ENCODE measurements at regions not wholly inside any gene's neighbourhood (a gene's known extent, or its start where the extent isn't known, plus 50 kb on each side); places are given as distances from the start of the nearest gene placed in this dataset.
A peak's percentile ranks its signal among the peaks of the same experiment; 100 is the strongest.
"Not testable (repeated sequence)": the region's sequence is repeated elsewhere in the genome, so short reads cannot be mapped to it uniquely, and the experiment has no call there.

DNA sequence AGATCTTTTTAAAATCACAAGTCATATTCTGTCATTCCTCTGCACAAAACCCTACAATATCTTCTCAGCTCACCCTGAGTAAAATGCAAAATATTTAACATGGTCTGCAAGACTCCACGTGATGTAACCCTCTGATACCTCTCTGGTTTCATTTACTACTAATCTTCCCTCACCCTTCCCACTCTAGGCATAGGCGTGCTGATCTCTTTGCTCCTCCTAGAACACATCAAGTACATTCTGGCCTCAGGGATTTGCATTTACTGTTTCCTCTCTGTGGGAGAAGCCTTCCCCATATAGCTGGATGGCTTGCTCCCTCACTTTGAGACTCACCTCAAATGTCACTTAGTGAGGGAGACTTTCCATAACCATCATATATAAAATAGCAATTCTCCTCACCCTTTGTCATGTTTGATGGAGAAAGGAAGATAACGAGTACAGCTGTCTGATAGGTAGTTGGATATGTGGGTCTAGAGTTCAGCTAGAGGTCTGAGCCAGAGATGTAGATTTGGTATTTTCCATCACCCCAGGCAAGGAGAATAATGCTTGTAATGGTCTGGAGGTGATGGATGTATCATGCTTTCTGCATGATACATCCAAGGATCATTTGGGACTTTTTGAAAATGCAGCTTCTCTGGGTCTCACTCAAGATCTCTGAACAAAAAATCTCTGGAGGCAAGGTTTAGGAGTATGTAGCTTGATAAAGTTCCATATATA lies 123.9 kb upstream of the VAMP7 start:
- Histone ChIP-seq H3K4me1 (ENCODE audit: control insufficient read depth, insufficient read depth, low read length) (no peaks in the 10 kb centered on the region), H3K9me3 (ENCODE audit: control insufficient read depth in 2 of 2, low read length in 2 of 2) (no peaks in the 10 kb centered on the region), H3K27me3 (ENCODE audit: control insufficient read depth in 1 of 2, insufficient read depth in 2 of 2, low read length in 2 of 2) (no peaks in the 10 kb centered on the region), H3K9ac (ENCODE audit: low read length in 2 of 2) (no peak overlapping the region), H3K36me3 (ENCODE audit: control insufficient read depth in 2 of 2, insufficient read depth in 2 of 2, low read length in 2 of 2) (no peaks in the 10 kb centered on the region), H3K27ac (ENCODE audit: low read length) (no peak overlapping the region), H3K4me3 (ENCODE audit: low read length in 2 of 2) (no peak overlapping the region)

DNA sequence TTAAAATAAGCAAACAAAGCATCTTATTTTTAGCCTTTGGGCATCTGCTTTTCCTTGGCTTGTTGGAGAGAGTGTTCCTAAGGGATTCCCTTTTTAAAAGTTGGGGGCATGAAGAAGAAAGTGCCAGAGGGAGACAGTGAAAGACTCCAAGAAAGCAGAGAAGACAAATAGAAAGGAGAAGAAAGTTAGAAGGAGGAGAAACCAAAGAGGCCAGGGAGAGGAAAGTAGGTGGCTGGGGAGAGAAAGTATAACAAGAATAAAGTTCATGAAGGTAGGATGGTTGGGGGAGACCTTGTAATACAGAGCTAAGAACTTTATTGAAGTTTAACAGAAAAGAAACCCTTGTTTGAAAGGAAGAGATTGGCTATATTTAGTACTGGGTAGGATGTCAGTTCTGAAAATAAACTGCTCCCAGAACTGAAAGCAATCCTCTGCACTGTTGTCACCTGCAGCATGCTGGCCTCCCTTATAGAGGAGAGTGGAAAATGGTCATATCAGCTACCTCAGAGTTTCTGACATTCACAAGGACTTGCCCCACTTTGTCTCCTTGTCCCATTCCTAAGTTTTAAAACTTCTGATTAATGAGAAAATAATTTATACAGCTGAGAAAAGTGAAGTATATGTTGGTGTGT lies 125.3 kb upstream of the VAMP7 start:
- no peaks in the 10 kb centered on the region for H3K4me1 ChIP-seq (ENCODE audit: control insufficient read depth, insufficient read depth, low read length)
- no peaks in the 10 kb centered on the region for H3K36me3 ChIP-seq (ENCODE audit: control insufficient read depth in 2 of 2, insufficient read depth in 2 of 2, low read length in 2 of 2)
- H3K4me3 ChIP-seq (ENCODE audit: low read length in 2 of 2) = no peak overlapping the region
- H3K9me3 ChIP-seq (ENCODE audit: control insufficient read depth in 2 of 2, low read length in 2 of 2) = no peaks in the 10 kb centered on the region
- H3K27ac ChIP-seq (ENCODE audit: low read length) = no peak overlapping the region
- no peak overlapping the region for H3K9ac ChIP-seq (ENCODE audit: low read length in 2 of 2)
- no peaks in the 10 kb centered on the region for H3K27me3 ChIP-seq (ENCODE audit: control insufficient read depth in 1 of 2, insufficient read depth in 2 of 2, low read length in 2 of 2)

DNA sequence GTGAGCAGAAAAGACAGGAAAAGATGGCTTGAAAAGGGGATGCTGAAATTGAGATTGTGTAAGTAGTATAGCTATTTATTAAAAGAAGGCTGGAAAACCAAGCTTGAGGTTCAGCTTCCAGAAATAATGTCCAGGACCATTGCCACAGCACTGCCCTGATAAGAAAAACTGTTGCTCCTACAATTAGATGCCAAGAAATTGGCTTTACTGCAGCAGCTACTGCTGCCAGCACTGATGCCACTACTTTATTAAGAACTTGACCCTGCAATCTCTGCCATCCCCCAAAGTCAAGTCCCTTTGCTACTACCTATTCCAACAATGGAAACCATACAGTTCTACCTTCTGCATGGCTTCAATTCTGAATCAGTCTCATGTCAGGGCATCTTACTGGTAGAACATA lies 130.0 kb upstream of the VAMP7 start:
- Histone ChIP-seq H3K9me3 (ENCODE audit: control insufficient read depth in 2 of 2, low read length in 2 of 2) (no peaks in the 10 kb centered on the region), H3K36me3 (ENCODE audit: control insufficient read depth in 2 of 2, insufficient read depth in 2 of 2, low read length in 2 of 2) (no peaks in the 10 kb centered on the region), H3K4me1 (ENCODE audit: control insufficient read depth, insufficient read depth, low read length) (no peaks in the 10 kb centered on the region), H3K27me3 (ENCODE audit: control insufficient read depth in 1 of 2, insufficient read depth in 2 of 2, low read length in 2 of 2) (no peaks in the 10 kb centered on the region), H3K27ac (ENCODE audit: low read length) (no peak overlapping the region), H3K4me3 (ENCODE audit: low read length in 2 of 2) (no peak overlapping the region), H3K9ac (ENCODE audit: low read length in 2 of 2) (no peak overlapping the region)

DNA sequence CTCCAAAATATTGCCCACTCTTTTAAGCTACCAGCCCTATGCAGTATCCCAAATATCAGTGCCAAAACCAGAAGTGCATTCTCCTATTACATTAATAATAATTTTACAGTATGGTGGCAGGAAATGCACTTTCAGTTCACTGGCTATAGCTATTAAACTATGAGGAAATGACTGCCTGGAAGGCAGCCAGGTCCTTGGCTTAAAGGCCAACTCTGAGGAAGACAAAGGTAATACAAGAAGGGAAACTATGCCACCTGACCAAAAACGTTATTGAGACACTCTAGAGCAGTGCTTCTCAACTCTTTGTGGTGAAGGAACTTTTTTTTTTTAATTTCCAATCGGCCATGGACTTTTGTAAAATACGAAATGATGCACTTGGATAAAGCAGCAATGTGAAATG lies 133.6 kb upstream of the VAMP7 start:
- Histone ChIP-seq H3K9ac (ENCODE audit: low read length in 2 of 2) (no peak overlapping the region), H3K27me3 (ENCODE audit: control insufficient read depth in 1 of 2, insufficient read depth in 2 of 2, low read length in 2 of 2) (no peaks in the 10 kb centered on the region), H3K27ac (ENCODE audit: low read length) (no peak overlapping the region), H3K4me1 (ENCODE audit: control insufficient read depth, insufficient read depth, low read length) (no peaks in the 10 kb centered on the region), H3K4me3 (ENCODE audit: low read length in 2 of 2) (no peak overlapping the region), H3K9me3 (ENCODE audit: control insufficient read depth in 2 of 2, low read length in 2 of 2) (no peaks in the 10 kb centered on the region), H3K36me3 (ENCODE audit: control insufficient read depth in 2 of 2, insufficient read depth in 2 of 2, low read length in 2 of 2) (no peaks in the 10 kb centered on the region)

DNA sequence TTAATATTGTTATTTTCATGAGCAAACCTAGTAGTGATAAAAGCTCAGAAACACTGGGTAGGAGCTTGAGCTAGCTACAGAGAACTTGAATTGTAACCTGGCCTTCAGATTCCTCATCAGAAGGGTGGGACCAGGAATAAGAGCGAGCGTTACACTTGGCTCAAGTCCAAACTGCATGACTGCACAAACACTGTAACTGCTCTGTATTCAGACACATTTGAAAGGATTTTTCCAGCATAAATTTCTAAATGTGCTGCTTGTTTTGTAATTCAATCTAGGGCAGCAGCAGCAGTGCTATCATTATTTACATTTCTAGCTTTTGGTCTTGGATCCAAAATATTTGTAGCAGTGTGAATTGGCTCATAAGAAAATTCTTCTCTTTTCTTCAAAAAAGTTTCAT lies 133.0 kb upstream of the TMLHE start:
- Histone ChIP-seq H3K36me3 (ENCODE audit: control insufficient read depth in 2 of 2, insufficient read depth in 2 of 2, low read length in 2 of 2) (no peaks in the 10 kb centered on the region), H3K27ac (ENCODE audit: low read length) (no peak overlapping the region), H3K9me3 (ENCODE audit: control insufficient read depth in 2 of 2, low read length in 2 of 2) (no peaks in the 10 kb centered on the region), H3K4me1 (ENCODE audit: control insufficient read depth, insufficient read depth, low read length) (no peaks in the 10 kb centered on the region), H3K27me3 (ENCODE audit: control insufficient read depth in 1 of 2, insufficient read depth in 2 of 2, low read length in 2 of 2) (no peaks in the 10 kb centered on the region), H3K9ac (ENCODE audit: low read length in 2 of 2) (no peak overlapping the region), H3K4me3 (ENCODE audit: low read length in 2 of 2) (no peak overlapping the region)

DNA sequence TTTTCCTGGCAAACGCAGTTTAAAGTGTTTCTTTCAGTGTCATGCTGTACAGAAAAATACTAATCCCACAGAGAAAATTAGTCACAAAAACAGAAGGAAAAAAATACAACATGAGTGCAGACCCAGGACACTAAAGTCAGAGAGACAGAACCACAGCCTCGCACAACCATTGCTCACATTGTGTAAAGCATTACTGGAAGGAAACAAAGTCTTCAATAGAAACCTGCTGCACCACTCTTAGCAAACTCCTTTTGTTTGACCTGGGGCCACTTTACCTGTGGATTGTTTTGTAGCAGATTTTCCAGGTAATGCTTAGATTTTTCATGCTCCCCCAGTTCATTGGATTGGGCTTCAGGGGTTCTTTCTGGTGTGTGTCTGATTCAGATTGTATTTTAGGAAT lies 131.8 kb upstream of the TMLHE start:
- no peaks in the 10 kb centered on the region for H3K27me3 ChIP-seq (ENCODE audit: control insufficient read depth in 1 of 2, insufficient read depth in 2 of 2, low read length in 2 of 2)
- no peaks in the 10 kb centered on the region for H3K36me3 ChIP-seq (ENCODE audit: control insufficient read depth in 2 of 2, insufficient read depth in 2 of 2, low read length in 2 of 2)
- H3K9me3 ChIP-seq (ENCODE audit: control insufficient read depth in 2 of 2, low read length in 2 of 2) = no peaks in the 10 kb centered on the region
- peak overlapping the region in 1 of 2 donors; percentile 35 for H3K4me3 ChIP-seq (ENCODE audit: low read length in 2 of 2)
- H3K27ac ChIP-seq (ENCODE audit: low read length) = no peak overlapping the region
- H3K4me1 ChIP-seq (ENCODE audit: control insufficient read depth, insufficient read depth, low read length) = no peaks in the 10 kb centered on the region
- no peak overlapping the region for H3K9ac ChIP-seq (ENCODE audit: low read length in 2 of 2)

DNA sequence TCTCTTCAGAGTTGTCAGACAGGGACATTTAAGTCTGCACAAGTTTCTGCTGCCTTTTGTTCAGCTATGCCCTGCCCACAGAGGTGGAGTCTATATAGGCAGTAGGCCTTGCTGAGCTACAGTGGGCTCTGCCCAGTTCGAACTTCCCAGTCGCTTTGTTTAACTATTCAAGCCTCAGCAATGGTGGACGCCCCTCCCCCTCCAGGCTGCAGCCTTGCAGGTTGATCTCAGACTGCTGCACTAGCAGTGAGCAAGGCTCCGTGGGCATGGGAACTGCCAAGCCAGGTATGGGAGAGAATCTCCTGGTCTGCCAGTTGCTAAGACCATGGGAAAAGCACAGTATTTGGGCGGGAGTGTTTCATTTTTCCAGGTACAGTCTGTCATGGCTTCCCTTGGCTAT lies 115.6 kb upstream of the TMLHE start:
- not testable (repeated sequence) for H3K9ac ChIP-seq (ENCODE audit: low read length in 2 of 2); H3K27ac ChIP-seq (ENCODE audit: low read length); H3K4me3 ChIP-seq (ENCODE audit: low read length in 2 of 2); H3K27me3 ChIP-seq (ENCODE audit: control insufficient read depth in 1 of 2, insufficient read depth in 2 of 2, low read length in 2 of 2); H3K36me3 ChIP-seq (ENCODE audit: control insufficient read depth in 2 of 2, insufficient read depth in 2 of 2, low read length in 2 of 2); H3K4me1 ChIP-seq (ENCODE audit: control insufficient read depth, insufficient read depth, low read length); H3K9me3 ChIP-seq (ENCODE audit: control insufficient read depth in 2 of 2, low read length in 2 of 2)

DNA sequence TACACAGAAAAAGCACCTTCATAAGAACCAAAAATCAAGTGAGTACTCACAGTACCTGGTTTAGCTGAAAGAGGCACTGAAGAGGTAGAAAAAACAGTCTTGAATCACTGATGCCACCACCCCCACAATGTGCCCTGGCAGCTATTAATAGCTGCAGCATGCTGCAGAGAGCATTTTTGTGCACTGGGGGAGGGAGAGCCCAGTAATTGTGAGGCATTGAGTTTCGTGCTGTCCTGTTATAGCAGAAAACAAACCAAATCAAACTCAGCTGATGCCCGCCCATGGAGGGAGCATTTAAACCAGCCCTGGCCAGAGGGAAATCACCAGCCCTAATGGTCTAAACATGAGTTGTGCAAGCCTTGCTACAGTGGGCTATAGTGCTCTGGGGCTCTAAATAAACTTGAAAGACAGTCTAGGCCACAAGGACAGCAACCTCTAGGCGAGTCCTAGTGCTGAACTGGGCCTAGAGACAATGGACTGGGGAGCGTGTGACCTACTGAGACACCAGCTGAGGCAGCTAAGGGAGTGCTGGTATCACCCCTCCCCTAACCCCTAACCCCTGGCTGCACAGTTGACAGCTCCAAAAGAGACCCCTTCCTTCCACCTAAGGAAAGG lies 106.3 kb upstream of the TMLHE start:
- Histone ChIP-seq H3K9me3 (ENCODE audit: control insufficient read depth in 2 of 2, low read length in 2 of 2) (no peaks in the 10 kb centered on the region), H3K27me3 (ENCODE audit: control insufficient read depth in 1 of 2, insufficient read depth in 2 of 2, low read length in 2 of 2) (no peaks in the 10 kb centered on the region), H3K4me1 (ENCODE audit: control insufficient read depth, insufficient read depth, low read length) (peaks cover 6% of the 10 kb centered on the region), H3K9ac (ENCODE audit: low read length in 2 of 2) (no peak overlapping the region), H3K27ac (ENCODE audit: low read length) (no peak overlapping the region), H3K4me3 (ENCODE audit: low read length in 2 of 2) (peak overlapping the region in 1 of 2 donors; percentile 15), H3K36me3 (ENCODE audit: control insufficient read depth in 2 of 2, insufficient read depth in 2 of 2, low read length in 2 of 2) (no peaks in the 10 kb centered on the region)

DNA sequence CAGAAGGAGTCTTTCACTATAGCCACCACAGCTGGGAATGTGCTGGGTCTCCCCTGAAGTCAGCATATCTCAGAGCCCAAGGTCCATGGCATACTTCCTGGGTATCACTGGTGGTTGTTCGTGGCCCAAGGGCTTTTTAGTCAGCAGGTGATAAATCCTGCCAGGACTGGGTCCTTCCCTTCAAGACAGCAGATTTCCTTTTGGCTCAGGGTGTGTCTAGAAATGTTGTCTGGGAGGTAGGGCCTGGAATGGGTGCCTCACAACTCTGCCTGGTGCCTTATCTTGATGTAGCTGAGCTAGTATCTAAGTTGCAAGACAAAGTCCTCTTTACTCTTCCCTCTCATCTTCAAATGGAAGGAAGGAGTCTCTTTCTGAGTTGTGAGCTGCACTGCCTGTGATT lies 102.4 kb upstream of the TMLHE start:
- Histone ChIP-seq H3K27ac (ENCODE audit: low read length) (no peak overlapping the region), H3K4me1 (ENCODE audit: control insufficient read depth, insufficient read depth, low read length) (peaks cover 6% of the 10 kb centered on the region), H3K9ac (ENCODE audit: low read length in 2 of 2) (no peak overlapping the region), H3K27me3 (ENCODE audit: control insufficient read depth in 1 of 2, insufficient read depth in 2 of 2, low read length in 2 of 2) (no peaks in the 10 kb centered on the region), H3K9me3 (ENCODE audit: control insufficient read depth in 2 of 2, low read length in 2 of 2) (no peaks in the 10 kb centered on the region), H3K36me3 (ENCODE audit: control insufficient read depth in 2 of 2, insufficient read depth in 2 of 2, low read length in 2 of 2) (no peaks in the 10 kb centered on the region), H3K4me3 (ENCODE audit: low read length in 2 of 2) (no peak overlapping the region)

DNA sequence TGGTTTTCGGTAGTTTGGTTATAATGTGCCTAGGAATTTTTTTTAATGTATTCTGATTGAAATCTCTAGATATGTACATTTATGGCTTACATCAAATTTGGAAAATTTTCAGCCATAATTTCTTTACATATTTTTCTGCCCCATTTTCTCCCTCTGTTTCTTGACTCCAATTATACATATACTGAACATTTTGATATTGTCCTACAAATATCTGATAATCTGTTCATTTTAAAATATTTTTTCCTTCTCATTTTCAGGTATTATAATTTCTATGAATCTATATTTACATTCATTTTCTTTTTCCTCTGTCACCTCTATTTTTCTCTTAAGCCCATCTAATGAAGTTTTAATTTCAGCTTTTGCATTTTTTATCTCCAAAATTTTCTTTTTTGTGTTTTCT lies 82.7 kb upstream of the TMLHE start:
- Histone ChIP-seq H3K36me3 (ENCODE audit: control insufficient read depth in 2 of 2, insufficient read depth in 2 of 2, low read length in 2 of 2) (no peaks in the 10 kb centered on the region), H3K27me3 (ENCODE audit: control insufficient read depth in 1 of 2, insufficient read depth in 2 of 2, low read length in 2 of 2) (no peaks in the 10 kb centered on the region), H3K9ac (ENCODE audit: low read length in 2 of 2) (no peak overlapping the region), H3K4me3 (ENCODE audit: low read length in 2 of 2) (no peak overlapping the region), H3K4me1 (ENCODE audit: control insufficient read depth, insufficient read depth, low read length) (no peaks in the 10 kb centered on the region), H3K27ac (ENCODE audit: low read length) (no peak overlapping the region), H3K9me3 (ENCODE audit: control insufficient read depth in 2 of 2, low read length in 2 of 2) (no peaks in the 10 kb centered on the region)

DNA sequence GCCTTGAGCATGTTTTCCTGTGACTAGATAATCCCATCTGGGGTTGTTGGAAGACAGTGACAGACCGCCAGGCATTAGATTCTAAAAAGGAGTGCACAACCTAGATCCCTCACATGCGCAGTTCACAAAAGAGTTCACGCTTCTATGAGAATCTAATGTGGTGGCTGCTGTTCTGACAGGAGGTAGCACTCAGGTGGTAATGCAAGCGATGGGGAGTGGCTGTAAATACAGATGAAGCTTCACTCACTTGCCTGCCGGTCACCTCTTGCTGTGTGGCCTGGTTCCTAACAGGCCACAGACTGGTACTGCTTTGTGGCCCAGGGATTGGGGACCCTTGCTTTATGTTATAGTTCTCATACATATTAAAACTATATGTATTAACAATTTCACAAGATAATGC lies 81.9 kb upstream of the TMLHE start:
- no peaks in the 10 kb centered on the region for H3K36me3 ChIP-seq (ENCODE audit: control insufficient read depth in 2 of 2, insufficient read depth in 2 of 2, low read length in 2 of 2)
- H3K27ac ChIP-seq (ENCODE audit: low read length) = no peak overlapping the region
- no peaks in the 10 kb centered on the region for H3K9me3 ChIP-seq (ENCODE audit: control insufficient read depth in 2 of 2, low read length in 2 of 2)

More for the DNA sequence above, 81.9 kb upstream of the TMLHE start:
- Histone ChIP-seq H3K27me3 (ENCODE audit: control insufficient read depth in 1 of 2, insufficient read depth in 2 of 2, low read length in 2 of 2) (no peaks in the 10 kb centered on the region), H3K9ac (ENCODE audit: low read length in 2 of 2) (no peak overlapping the region), H3K4me1 (ENCODE audit: control insufficient read depth, insufficient read depth, low read length) (no peaks in the 10 kb centered on the region), H3K4me3 (ENCODE audit: low read length in 2 of 2) (no peak overlapping the region)
